ENCODE measurements at regions not wholly inside any gene's neighbourhood (a gene's known extent, or its start where the extent isn't known, plus 50 kb on each side); places are given as distances from the start of the nearest gene placed in this dataset.

DNA sequence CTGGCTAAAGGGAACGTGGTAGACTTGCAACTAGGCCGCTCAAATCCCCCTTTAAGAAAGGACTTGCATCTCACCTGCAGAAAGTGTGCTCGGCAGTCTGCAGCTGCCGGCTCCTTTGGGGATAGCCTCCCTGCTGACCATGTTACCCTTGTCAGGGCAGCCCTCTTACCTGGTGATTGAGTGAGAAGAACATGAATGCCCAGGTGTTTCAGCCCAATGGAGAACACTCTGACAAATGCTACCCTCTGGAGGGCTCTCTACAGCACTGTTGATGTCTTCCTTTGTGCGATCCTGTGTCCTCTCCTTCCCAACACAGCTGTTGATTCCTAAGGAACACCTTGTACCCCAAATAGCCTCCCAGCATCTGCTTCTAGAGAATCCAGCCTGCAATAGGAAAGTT, 178.7 kb upstream of the LDB2 start:
- Histone ChIP-seq H3K27ac (ENCODE audit: low read length) (no peak overlapping the region), H3K27me3 (ENCODE audit: control insufficient read depth, insufficient read depth, low read length) (no peaks in the 10 kb centered on the region), H3K4me3 (ENCODE audit: low read length) (no peak overlapping the region), H3K9me3 (ENCODE audit: control insufficient read depth, low read depth, low read length) (no peaks in the 10 kb centered on the region), H3K4me1 (ENCODE audit: control insufficient read depth, insufficient read depth, low read length) (no peaks in the 10 kb centered on the region), H3K36me3 (ENCODE audit: control insufficient read depth, insufficient read depth, low read length) (no peaks in the 10 kb centered on the region)
- no peak for DNase-seq
- 100% methylated on average over 1 of the region's 5 CpGs for WGBS (ENCODE audit: insufficient coverage, low lambda C conversion rate)

DNA sequence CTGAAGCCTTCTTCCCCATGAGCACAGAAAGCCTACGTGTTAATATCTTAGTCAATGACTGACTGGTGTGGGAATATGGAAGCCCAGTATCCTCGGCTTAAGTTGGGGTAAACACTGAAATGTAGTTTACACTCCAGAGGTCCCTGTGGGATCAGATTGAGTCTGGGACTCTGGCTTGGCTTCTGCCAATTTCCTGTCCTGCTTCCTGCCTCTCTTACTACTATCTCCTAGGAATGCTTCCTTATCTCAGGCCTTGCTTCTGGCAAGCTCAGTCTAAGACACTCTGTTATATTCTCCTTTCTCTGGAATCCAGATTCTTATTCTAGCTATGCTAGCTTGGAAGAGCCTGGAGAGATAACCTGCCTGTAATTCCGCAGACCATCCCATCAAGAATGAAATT, 174.0 kb upstream of the LDB2 start:
- no CpG with 5 or more reads among the region's 3 CpGs for WGBS (ENCODE audit: insufficient coverage, low lambda C conversion rate)
- peaks cover 2% of the 10 kb centered on the region for H3K9me3 ChIP-seq (ENCODE audit: control insufficient read depth, low read depth, low read length)

DNA sequence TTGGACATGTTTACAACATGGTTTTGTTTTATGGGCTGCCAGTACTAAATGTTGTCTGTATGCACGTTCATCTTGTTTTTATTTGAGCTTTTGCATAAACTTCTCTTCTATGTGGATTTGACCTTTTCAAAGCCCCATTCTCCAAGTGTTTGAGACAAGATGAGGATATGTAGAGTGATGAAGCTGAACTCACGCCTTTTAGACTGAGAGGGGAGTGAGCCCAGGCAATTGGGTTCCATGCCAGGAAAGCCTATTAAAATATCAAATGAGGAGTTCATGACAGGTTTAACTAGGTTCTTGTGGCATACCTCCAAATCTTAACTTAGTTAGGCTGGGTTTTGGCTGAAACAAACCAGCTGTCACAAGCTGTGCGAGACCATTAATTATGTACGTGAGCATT, 170.4 kb upstream of the LDB2 start:
- WGBS (ENCODE audit: insufficient coverage, low lambda C conversion rate): no CpG with 5 or more reads among the region's 4 CpGs
- Histone ChIP-seq H3K4me1 (ENCODE audit: control insufficient read depth, insufficient read depth, low read length) (no peaks in the 10 kb centered on the region), H3K9me3 (ENCODE audit: control insufficient read depth, low read depth, low read length) (peaks cover 2% of the 10 kb centered on the region), H3K36me3 (ENCODE audit: control insufficient read depth, insufficient read depth, low read length) (no peaks in the 10 kb centered on the region), H3K27me3 (ENCODE audit: control insufficient read depth, insufficient read depth, low read length) (no peaks in the 10 kb centered on the region), H3K4me3 (ENCODE audit: low read length) (no peak overlapping the region), H3K27ac (ENCODE audit: low read length) (no peak overlapping the region)
- no peak for DNase-seq

More for the DNA sequence above, 174.0 kb upstream of the LDB2 start:
- Histone ChIP-seq H3K27ac (ENCODE audit: low read length) (no peak overlapping the region), H3K27me3 (ENCODE audit: control insufficient read depth, insufficient read depth, low read length) (no peaks in the 10 kb centered on the region), H3K36me3 (ENCODE audit: control insufficient read depth, insufficient read depth, low read length) (no peaks in the 10 kb centered on the region), H3K4me1 (ENCODE audit: control insufficient read depth, insufficient read depth, low read length) (no peaks in the 10 kb centered on the region), H3K4me3 (ENCODE audit: low read length) (no peak overlapping the region)
- no peak for DNase-seq

DNA sequence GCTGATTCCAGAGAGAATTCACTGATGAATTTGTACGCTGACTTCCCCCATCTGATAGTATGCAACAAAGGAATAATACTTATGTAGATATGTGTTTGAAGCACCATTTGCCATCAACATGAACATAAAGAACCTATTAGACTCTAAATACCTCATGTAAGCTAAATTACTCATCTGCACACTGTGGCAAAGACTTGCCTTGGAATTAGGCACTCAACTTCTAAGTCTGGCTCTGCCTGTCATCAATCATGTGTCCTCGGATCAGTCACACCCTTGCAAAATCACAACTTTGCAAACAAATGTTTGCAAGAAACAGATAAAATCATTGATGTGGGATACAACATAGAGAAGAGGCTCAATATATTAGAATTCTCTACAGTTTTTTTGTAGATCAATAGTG, 169.9 kb upstream of the LDB2 start:
- Histone ChIP-seq H3K4me3 (ENCODE audit: low read length) (no peak overlapping the region), H3K36me3 (ENCODE audit: control insufficient read depth, insufficient read depth, low read length) (no peaks in the 10 kb centered on the region), H3K9me3 (ENCODE audit: control insufficient read depth, low read depth, low read length) (peaks cover 2% of the 10 kb centered on the region), H3K4me1 (ENCODE audit: control insufficient read depth, insufficient read depth, low read length) (no peaks in the 10 kb centered on the region), H3K27ac (ENCODE audit: low read length) (no peak overlapping the region), H3K27me3 (ENCODE audit: control insufficient read depth, insufficient read depth, low read length) (no peaks in the 10 kb centered on the region)
- no CpG with 5 or more reads among the region's 2 CpGs for WGBS (ENCODE audit: insufficient coverage, low lambda C conversion rate)
- no peak for DNase-seq

DNA sequence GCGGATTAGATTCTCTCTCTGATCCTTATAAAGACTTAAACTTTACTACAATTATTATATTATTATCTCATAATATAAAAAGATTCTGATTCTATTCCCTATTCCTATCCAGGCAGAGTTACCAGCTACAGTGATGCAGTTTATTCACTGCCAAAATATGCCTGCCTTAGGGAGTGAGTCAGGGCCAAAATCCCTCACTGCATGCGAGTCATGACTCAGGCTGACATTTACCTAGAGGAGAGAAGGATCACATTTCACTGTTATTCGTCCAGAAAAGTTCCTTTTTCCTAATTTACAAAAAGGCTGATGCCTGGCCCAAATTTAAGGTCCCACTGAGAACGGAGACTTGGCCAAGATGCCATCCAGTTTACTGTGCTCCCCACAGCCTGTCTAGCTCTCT, 168.5 kb upstream of the LDB2 start:
- H3K9me3 ChIP-seq (ENCODE audit: control insufficient read depth, low read depth, low read length): peaks cover 2% of the 10 kb centered on the region
- DNase-seq: no peak
- H3K4me1 ChIP-seq (ENCODE audit: control insufficient read depth, insufficient read depth, low read length): no peaks in the 10 kb centered on the region
- 100% methylated on average over 1 of the region's 4 CpGs for WGBS (ENCODE audit: insufficient coverage, low lambda C conversion rate)
- no peaks in the 10 kb centered on the region for H3K36me3 ChIP-seq (ENCODE audit: control insufficient read depth, insufficient read depth, low read length)
- H3K4me3 ChIP-seq (ENCODE audit: low read length): no peak overlapping the region
- H3K27ac ChIP-seq (ENCODE audit: low read length): no peak overlapping the region
- no peaks in the 10 kb centered on the region for H3K27me3 ChIP-seq (ENCODE audit: control insufficient read depth, insufficient read depth, low read length)

DNA sequence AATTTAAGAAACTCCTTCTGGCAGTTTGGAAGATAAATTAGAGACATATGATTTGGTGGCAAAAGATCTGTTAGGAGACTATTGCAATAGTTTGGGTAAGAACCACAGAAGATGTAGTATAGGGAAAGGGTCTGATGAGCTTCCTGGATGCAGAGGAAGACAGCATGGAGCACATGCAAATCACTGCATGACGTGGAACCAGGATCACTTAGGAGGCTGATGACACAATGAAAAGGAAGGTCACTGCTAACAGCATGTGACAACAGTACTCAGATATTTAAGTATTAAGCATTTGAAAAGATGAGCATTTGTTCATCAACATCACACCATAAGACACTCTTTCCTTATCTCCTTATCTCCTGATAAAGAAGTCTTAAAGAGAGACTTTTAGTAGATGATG, 167.8 kb upstream of the LDB2 start:
- Histone ChIP-seq H3K4me3 (ENCODE audit: low read length) (no peak overlapping the region), H3K36me3 (ENCODE audit: control insufficient read depth, insufficient read depth, low read length) (no peaks in the 10 kb centered on the region), H3K9me3 (ENCODE audit: control insufficient read depth, low read depth, low read length) (peaks cover 2% of the 10 kb centered on the region), H3K27ac (ENCODE audit: low read length) (no peak overlapping the region), H3K4me1 (ENCODE audit: control insufficient read depth, insufficient read depth, low read length) (no peaks in the 10 kb centered on the region), H3K27me3 (ENCODE audit: control insufficient read depth, insufficient read depth, low read length) (no peaks in the 10 kb centered on the region)
- no peak for DNase-seq
- 83% methylated on average over 1 of the region's 1 CpG for WGBS (ENCODE audit: insufficient coverage, low lambda C conversion rate)

DNA sequence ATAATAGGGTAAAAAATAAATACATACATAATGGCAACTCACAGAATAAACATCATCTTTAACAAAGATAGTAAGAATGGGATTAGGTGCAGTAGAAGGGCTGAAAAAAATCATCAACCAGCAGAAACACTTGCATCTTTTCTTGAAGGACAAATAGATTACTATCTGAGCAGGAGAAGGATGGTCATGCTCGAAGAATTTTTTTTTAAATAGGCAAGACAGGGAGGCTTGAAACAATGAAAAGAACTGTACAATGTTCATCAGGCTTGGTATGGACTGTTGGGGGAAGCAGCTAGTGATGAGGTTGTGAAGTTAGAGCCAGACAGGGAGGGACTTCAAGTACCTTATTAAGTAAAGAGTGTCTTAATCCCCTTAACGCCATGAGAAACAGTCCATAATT, 167.4 kb upstream of the LDB2 start:
- no peaks in the 10 kb centered on the region for H3K36me3 ChIP-seq (ENCODE audit: control insufficient read depth, insufficient read depth, low read length)
- H3K27me3 ChIP-seq (ENCODE audit: control insufficient read depth, insufficient read depth, low read length): no peaks in the 10 kb centered on the region
- H3K27ac ChIP-seq (ENCODE audit: low read length): no peak overlapping the region
- H3K4me3 ChIP-seq (ENCODE audit: low read length): no peak overlapping the region
- 60% methylated on average over 1 of the region's 2 CpGs for WGBS (ENCODE audit: insufficient coverage, low lambda C conversion rate)
- no peak for DNase-seq
- no peaks in the 10 kb centered on the region for H3K4me1 ChIP-seq (ENCODE audit: control insufficient read depth, insufficient read depth, low read length)
- peaks cover 2% of the 10 kb centered on the region for H3K9me3 ChIP-seq (ENCODE audit: control insufficient read depth, low read depth, low read length)

DNA sequence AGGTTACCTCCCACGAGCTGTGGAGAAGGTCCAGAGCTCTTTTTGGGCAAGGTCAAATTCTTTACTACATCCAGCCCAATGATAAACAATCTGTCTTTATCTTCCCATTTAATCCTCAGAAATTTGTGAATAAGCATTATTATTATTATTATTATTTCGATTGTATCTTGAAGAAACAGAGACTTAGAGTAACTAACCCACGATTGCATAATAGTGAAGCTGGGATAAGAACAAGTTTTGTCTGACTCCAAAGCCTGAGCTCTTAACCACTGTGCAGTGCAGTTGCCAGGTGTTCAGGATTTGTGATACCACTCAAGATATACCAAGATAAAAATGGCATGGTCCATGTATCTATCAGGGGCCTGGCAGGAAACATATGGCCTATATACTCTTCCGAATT, 166.5 kb upstream of the LDB2 start:
- no peaks in the 10 kb centered on the region for H3K36me3 ChIP-seq (ENCODE audit: control insufficient read depth, insufficient read depth, low read length)
- no peak overlapping the region for H3K27ac ChIP-seq (ENCODE audit: low read length)
- peaks cover 2% of the 10 kb centered on the region for H3K9me3 ChIP-seq (ENCODE audit: control insufficient read depth, low read depth, low read length)
- 100% methylated on average over 1 of the region's 4 CpGs for WGBS (ENCODE audit: insufficient coverage, low lambda C conversion rate)
- DNase-seq: no peak
- H3K4me1 ChIP-seq (ENCODE audit: control insufficient read depth, insufficient read depth, low read length): no peaks in the 10 kb centered on the region
- no peaks in the 10 kb centered on the region for H3K27me3 ChIP-seq (ENCODE audit: control insufficient read depth, insufficient read depth, low read length)
- H3K4me3 ChIP-seq (ENCODE audit: low read length): no peak overlapping the region

DNA sequence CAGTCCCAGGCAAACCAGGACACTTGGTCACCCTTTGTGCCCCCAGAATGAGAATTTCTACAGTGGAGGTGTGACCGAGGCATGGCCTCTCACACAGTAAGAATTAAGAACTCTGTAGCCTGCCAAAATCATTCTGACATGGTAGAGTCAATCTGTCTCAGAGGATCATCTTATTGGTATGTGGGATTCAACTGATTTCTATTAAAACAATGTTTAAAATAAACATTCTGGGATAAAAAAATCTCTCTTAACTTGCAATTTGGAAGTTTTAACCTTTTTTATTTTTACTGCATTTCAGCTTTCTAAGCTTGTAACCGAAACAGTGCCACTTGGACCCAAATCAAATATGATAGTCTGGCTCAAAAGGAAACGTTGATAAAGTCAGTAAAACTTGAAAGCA, 165.4 kb upstream of the LDB2 start:
- Histone ChIP-seq H3K36me3 (ENCODE audit: control insufficient read depth, insufficient read depth, low read length) (no peaks in the 10 kb centered on the region), H3K4me1 (ENCODE audit: control insufficient read depth, insufficient read depth, low read length) (no peaks in the 10 kb centered on the region), H3K4me3 (ENCODE audit: low read length) (no peak overlapping the region), H3K27me3 (ENCODE audit: control insufficient read depth, insufficient read depth, low read length) (no peaks in the 10 kb centered on the region), H3K27ac (ENCODE audit: low read length) (no peak overlapping the region), H3K9me3 (ENCODE audit: control insufficient read depth, low read depth, low read length) (no peaks in the 10 kb centered on the region)
- no peak for DNase-seq
- WGBS (ENCODE audit: insufficient coverage, low lambda C conversion rate): 80% methylated on average over 2 of the region's 3 CpGs

DNA sequence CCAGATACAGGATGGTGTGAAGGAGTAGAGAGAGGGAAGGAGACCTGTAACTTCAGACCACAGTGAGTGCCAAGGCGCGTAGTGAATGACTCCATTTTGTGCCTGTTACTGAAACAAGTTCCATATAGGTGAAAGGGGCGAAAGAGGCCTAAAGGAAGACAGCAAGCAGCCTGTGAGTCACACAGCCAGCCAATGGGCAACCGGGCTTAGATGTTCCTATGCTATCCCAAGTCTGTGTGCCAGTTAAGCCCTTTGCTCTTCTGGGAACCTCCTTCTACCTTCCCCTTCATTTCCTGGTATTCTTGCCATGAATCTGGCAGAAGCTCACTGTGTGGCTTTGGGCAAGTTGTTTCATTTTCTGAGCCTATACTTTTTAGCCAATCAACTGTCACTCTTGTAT, 161.8 kb upstream of the LDB2 start:
- WGBS (ENCODE audit: insufficient coverage, low lambda C conversion rate): no CpG with 5 or more reads among the region's 4 CpGs
- Histone ChIP-seq H3K36me3 (ENCODE audit: control insufficient read depth, insufficient read depth, low read length) (no peaks in the 10 kb centered on the region), H3K4me3 (ENCODE audit: low read length) (no peak overlapping the region), H3K4me1 (ENCODE audit: control insufficient read depth, insufficient read depth, low read length) (no peaks in the 10 kb centered on the region), H3K27me3 (ENCODE audit: control insufficient read depth, insufficient read depth, low read length) (no peaks in the 10 kb centered on the region), H3K27ac (ENCODE audit: low read length) (no peak overlapping the region), H3K9me3 (ENCODE audit: control insufficient read depth, low read depth, low read length) (no peaks in the 10 kb centered on the region)
- no peak for DNase-seq

DNA sequence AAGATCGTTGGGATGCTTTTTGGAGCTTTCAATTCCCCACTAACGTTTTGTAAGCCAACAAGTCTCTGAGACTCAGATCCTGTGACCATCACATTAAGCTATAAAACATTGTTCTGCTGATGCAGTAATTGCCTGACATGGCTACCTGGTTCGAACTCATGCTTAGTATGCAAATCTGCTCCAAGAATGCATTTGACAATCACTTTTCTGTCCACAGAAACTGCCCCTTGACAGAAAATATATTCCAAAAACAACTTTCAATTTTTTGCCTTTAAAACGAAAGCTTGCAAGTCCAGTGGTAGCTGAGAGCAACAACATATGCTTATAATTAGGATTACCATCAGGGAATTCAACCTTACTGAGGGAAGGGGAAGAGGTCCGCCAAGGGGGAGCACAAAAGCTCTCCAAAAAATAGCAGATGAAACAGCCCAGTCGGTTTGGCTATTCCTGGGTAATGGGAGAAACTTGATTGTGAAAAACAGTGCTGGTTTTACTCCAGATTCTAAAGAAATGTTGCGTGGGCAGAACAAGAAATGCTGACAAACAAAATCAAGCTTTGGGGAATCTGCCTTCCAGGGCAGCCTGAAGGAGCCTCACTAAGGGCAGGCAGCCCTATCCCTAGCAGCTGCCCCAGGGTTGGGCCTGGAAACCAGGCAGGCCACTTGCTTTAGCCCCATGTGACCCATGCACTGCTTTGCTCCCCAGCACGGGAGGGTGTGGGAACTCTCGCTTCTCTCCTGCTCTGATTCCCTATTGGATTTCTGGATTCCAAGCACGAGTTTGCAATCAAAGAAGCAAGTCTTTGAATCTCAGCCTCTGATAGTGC, 160.7 kb upstream of the LDB2 start:
- H3K4me3 ChIP-seq (ENCODE audit: low read length): no peak overlapping the region
- H3K27me3 ChIP-seq (ENCODE audit: control insufficient read depth, insufficient read depth, low read length): no peaks in the 10 kb centered on the region
- no peak for DNase-seq
- no peaks in the 10 kb centered on the region for H3K9me3 ChIP-seq (ENCODE audit: control insufficient read depth, low read depth, low read length)
- no peaks in the 10 kb centered on the region for H3K36me3 ChIP-seq (ENCODE audit: control insufficient read depth, insufficient read depth, low read length)
- no CpG with 5 or more reads among the region's 10 CpGs for WGBS (ENCODE audit: insufficient coverage, low lambda C conversion rate)
- no peaks in the 10 kb centered on the region for H3K4me1 ChIP-seq (ENCODE audit: control insufficient read depth, insufficient read depth, low read length)
- H3K27ac ChIP-seq (ENCODE audit: low read length): no peak overlapping the region
